ENCODE measurements at regions not wholly inside any gene's neighbourhood (a gene's known extent, or its start where the extent isn't known, plus 50 kb on each side); places are given as distances from the start of the nearest gene placed in this dataset.

- DNase-seq: no peak
These were observed 241.4 kb downstream of the EDEM1 start for GRCh38 chr3:5428607-5429516.

- no peak for DNase-seq
These were observed 242.0 kb downstream of the EDEM1 start for GRCh38 chr3:5429517-5429890.

- no peak for DNase-seq
These were observed 243.2 kb downstream of the EDEM1 start for GRCh38 chr3:5430701-5431100.

- DNase-seq: no peak
These were observed 243.6 kb downstream of the EDEM1 start for GRCh38 chr3:5431146-5431545.

GRCh38 chr3:5431811-5432378 lies 244.4 kb downstream of the EDEM1 start:
- no peak for DNase-seq

GRCh38 chr3:5437296-5437782 lies 249.8 kb downstream of the EDEM1 start:
- DNase-seq: no peak

GRCh38 chr3:5437783-5438323 lies 250.3 kb downstream of the EDEM1 start:
- DNase-seq: no peak

- no peak for DNase-seq
These were observed 253.9 kb downstream of the EDEM1 start for GRCh38 chr3:5441401-5441800.

- no peak for DNase-seq
These were observed 254.7 kb downstream of the EDEM1 start for GRCh38 chr3:5442106-5442785.

- DNase-seq: no peak
These were observed 255.3 kb downstream of the EDEM1 start for GRCh38 chr3:5442786-5443138.

- DNase-seq: no peak
These were observed 256.7 kb downstream of the EDEM1 start for GRCh38 chr3:5444253-5444652.

- DNase-seq: no peak
These were observed 258.2 kb downstream of the EDEM1 start for GRCh38 chr3:5445676-5446201.

GRCh38 chr3:5448246-5448645 lies 260.7 kb downstream of the EDEM1 start:
- DNase-seq: no peak

GRCh38 chr3:5448816-5449215 lies 261.3 kb downstream of the EDEM1 start:
- no peak for DNase-seq

GRCh38 chr3:5456199-5456598 lies 268.7 kb downstream of the EDEM1 start:
- no peak for DNase-seq

GRCh38 chr3:5458526-5458925 lies 271.0 kb downstream of the EDEM1 start:
- DNase-seq: no peak

GRCh38 chr3:5462086-5462485 lies 274.6 kb downstream of the EDEM1 start:
- DNase-seq: no peak

GRCh38 chr3:5463991-5464390 lies 276.5 kb downstream of the EDEM1 start:
- DNase-seq: no peak

- no peak for DNase-seq
These were observed 277.1 kb downstream of the EDEM1 start for GRCh38 chr3:5464649-5465048.

- DNase-seq: no peak
These were observed 277.7 kb downstream of the EDEM1 start for GRCh38 chr3:5465183-5465582.

GRCh38 chr3:5466065-5466464 lies 278.6 kb downstream of the EDEM1 start:
- DNase-seq: no peak

- DNase-seq: no peak
These were observed 279.2 kb downstream of the EDEM1 start for GRCh38 chr3:5466717-5467116.

- DNase-seq: no peak
These were observed 286.0 kb downstream of the EDEM1 start for GRCh38 chr3:5473471-5473870.

Data from occipital lobe (tissue), 1 donor.